Spinal cord (tissue), 9 donors: ENCODE measurements at regions not wholly inside any gene's neighbourhood (a gene's known extent, or its start where the extent isn't known, plus 50 kb on each side); places are given as distances from the start of the nearest gene placed in this dataset.
"Not testable (repeated sequence)": the region's sequence is repeated elsewhere in the genome, so short reads cannot be mapped to it uniquely, and the experiment has no call there.

Experiments
- DNase-seq, 6 donors: peaks; one replicate each; pipeline versions ENCODE4 v3.0.0 to v3.0.0-alpha.2; 2013 to 2015; ENCODE audit warnings: low spot score in 6 of 6, low read depth in 4 of 6
- H3K27ac ChIP-seq: one replicate; pipeline ENCODE4 v1.5.1; 2013; ENCODE audit warnings: low read depth, low read length, control low read depth
- H3K27me3 ChIP-seq: one replicate; pipeline ENCODE4 v1.6.1; 2013; ENCODE audit warnings: low read length; ENCODE audit not compliant: control insufficient read depth, insufficient read depth
- H3K36me3 ChIP-seq: one replicate; pipeline ENCODE4 v1.6.1; 2013; ENCODE audit warnings: low read length; ENCODE audit not compliant: control insufficient read depth, insufficient read depth
- H3K4me1 ChIP-seq: one replicate; pipeline ENCODE4 v1.6.1; 2013; ENCODE audit warnings: low read length; ENCODE audit not compliant: control insufficient read depth, insufficient read depth
- H3K4me3 ChIP-seq: one replicate; pipeline ENCODE4 v1.5.1; 2013; ENCODE audit warnings: low read depth, low read length, control low read depth
- H3K9me3 ChIP-seq: one replicate; pipeline ENCODE4 v1.6.1; 2013; ENCODE audit warnings: low read length; ENCODE audit not compliant: control insufficient read depth, insufficient read depth
- WGBS: methylation state at CpG from one replicate; pipeline ENCODE4 v1.1.5; 2013; ENCODE audit warnings: missing lambda C conversion rate; ENCODE audit not compliant: insufficient coverage; 5-methylcytosine and 5-hydroxymethylcytosine counted together
- donor health status: healthy.

GRCh38 chr16:59854846-59855439 lies 1120.8 kb upstream of the GOT2 start:
- Histone ChIP-seq H3K36me3 (no peaks in the 10 kb centered on the region), H3K4me3 (no peak overlapping the region), H3K9me3 (no peaks in the 10 kb centered on the region), H3K27me3 (no peaks in the 10 kb centered on the region), H3K4me1 (no peaks in the 10 kb centered on the region), H3K27ac (no peak overlapping the region)
- WGBS = 73% methylated on average over 2 of the region's 4 CpGs
- no peak for DNase-seq

GRCh38 chr16:59849716-59850115 lies 1115.6 kb upstream of the GOT2 start:
- no peaks in the 10 kb centered on the region for H3K9me3 ChIP-seq
- WGBS = no CpG with 5 or more reads among the region's 4 CpGs
- DNase-seq = no peak

GRCh38 chr16:59848296-59848695 lies 1114.2 kb upstream of the GOT2 start:
- Histone ChIP-seq H3K27me3 (no peaks in the 10 kb centered on the region), H3K9me3 (peaks cover 2% of the 10 kb centered on the region), H3K4me3 (no peak overlapping the region), H3K4me1 (peaks cover 2% of the 10 kb centered on the region), H3K36me3 (no peaks in the 10 kb centered on the region), H3K27ac (peak overlapping the region; percentile 42)
- DNase-seq = peak; percentile 74 to 99 (median 82)

More at GRCh38 chr16:59849716-59850115, 1115.6 kb upstream of the GOT2 start:
- H3K4me3 ChIP-seq = no peak overlapping the region
- no peaks in the 10 kb centered on the region for H3K36me3 ChIP-seq
- peaks cover 2% of the 10 kb centered on the region for H3K4me1 ChIP-seq
- no peak overlapping the region for H3K27ac ChIP-seq
- no peaks in the 10 kb centered on the region for H3K27me3 ChIP-seq

- Histone ChIP-seq H3K36me3 (no peaks in the 10 kb centered on the region), H3K27me3 (no peaks in the 10 kb centered on the region), H3K4me1 (no peaks in the 10 kb centered on the region), H3K9me3 (peaks cover 3% of the 10 kb centered on the region), H3K27ac (no peak overlapping the region), H3K4me3 (no peak overlapping the region)
- no CpG with 5 or more reads among the region's 3 CpGs for WGBS
- DNase-seq = peak in 1 of 6 donors; percentile 75
Measured at GRCh38 chr16:59840169-59840568, 1106.1 kb upstream of the GOT2 start.

- DNase-seq = no peak
- no peak overlapping the region for H3K4me3 ChIP-seq
- no peaks in the 10 kb centered on the region for H3K27me3 ChIP-seq
- H3K4me1 ChIP-seq = no peaks in the 10 kb centered on the region
- H3K9me3 ChIP-seq = no peaks in the 10 kb centered on the region
- no peak overlapping the region for H3K27ac ChIP-seq
- H3K36me3 ChIP-seq = no peaks in the 10 kb centered on the region
- WGBS = no CpG with 5 or more reads among the region's 1 CpG
Measured at GRCh38 chr16:59826767-59827166, 1092.7 kb upstream of the GOT2 start.

- WGBS = 95% methylated on average over 11 of the region's 11 CpGs
- H3K27me3 ChIP-seq, DNase-seq: not testable (repeated sequence)
Measured at GRCh38 chr16:59809488-59809887, 1075.4 kb upstream of the GOT2 start.

GRCh38 chr16:59783191-59783590 lies 1049.1 kb upstream of the GOT2 start:
- H3K27ac ChIP-seq = no peak overlapping the region
- WGBS = no CpG with 5 or more reads among the region's 1 CpG
- H3K4me3 ChIP-seq = no peak overlapping the region
- H3K9me3 ChIP-seq = no peaks in the 10 kb centered on the region
- no peaks in the 10 kb centered on the region for H3K36me3 ChIP-seq
- no peak for DNase-seq
- H3K4me1 ChIP-seq = no peaks in the 10 kb centered on the region
- H3K27me3 ChIP-seq = no peaks in the 10 kb centered on the region

More at GRCh38 chr16:59809488-59809887, 1075.4 kb upstream of the GOT2 start:
- not testable (repeated sequence) for H3K4me1 ChIP-seq, H3K4me3 ChIP-seq, H3K27ac ChIP-seq, H3K9me3 ChIP-seq, H3K36me3 ChIP-seq

GRCh38 chr16:59773330-59773729 lies 1039.2 kb upstream of the GOT2 start:
- Histone ChIP-seq H3K4me1 (no peaks in the 10 kb centered on the region), H3K9me3 (peaks cover 1% of the 10 kb centered on the region), H3K27ac (no peak overlapping the region), H3K4me3 (no peak overlapping the region), H3K36me3 (no peaks in the 10 kb centered on the region), H3K27me3 (no peaks in the 10 kb centered on the region)
- no peak for DNase-seq

- Histone ChIP-seq H3K9me3 (no peaks in the 10 kb centered on the region), H3K4me1 (no peaks in the 10 kb centered on the region), H3K36me3 (no peaks in the 10 kb centered on the region), H3K27ac (no peak overlapping the region), H3K4me3 (no peak overlapping the region), H3K27me3 (no peaks in the 10 kb centered on the region)
- WGBS = no CpG with 5 or more reads among the region's 3 CpGs
- peak in 1 of 6 donors; percentile 60 for DNase-seq
Measured at GRCh38 chr16:59759296-59759695, 1025.2 kb upstream of the GOT2 start.

- no peaks in the 10 kb centered on the region for H3K36me3 ChIP-seq
- no peak overlapping the region for H3K4me3 ChIP-seq
- WGBS = 75% methylated on average over 1 of the region's 1 CpG
Measured at GRCh38 chr16:59758848-59759247, 1024.7 kb upstream of the GOT2 start.

More at GRCh38 chr16:59758848-59759247, 1024.7 kb upstream of the GOT2 start:
- no peak for DNase-seq
- H3K27me3 ChIP-seq = no peaks in the 10 kb centered on the region
- H3K9me3 ChIP-seq = no peaks in the 10 kb centered on the region
- no peak overlapping the region for H3K27ac ChIP-seq
- H3K4me1 ChIP-seq = no peaks in the 10 kb centered on the region
